ENCODE measurements at regions not wholly inside any gene's neighbourhood (a gene's known extent, or its start where the extent isn't known, plus 50 kb on each side); places are given as distances from the start of the nearest gene placed in this dataset.

DNA sequence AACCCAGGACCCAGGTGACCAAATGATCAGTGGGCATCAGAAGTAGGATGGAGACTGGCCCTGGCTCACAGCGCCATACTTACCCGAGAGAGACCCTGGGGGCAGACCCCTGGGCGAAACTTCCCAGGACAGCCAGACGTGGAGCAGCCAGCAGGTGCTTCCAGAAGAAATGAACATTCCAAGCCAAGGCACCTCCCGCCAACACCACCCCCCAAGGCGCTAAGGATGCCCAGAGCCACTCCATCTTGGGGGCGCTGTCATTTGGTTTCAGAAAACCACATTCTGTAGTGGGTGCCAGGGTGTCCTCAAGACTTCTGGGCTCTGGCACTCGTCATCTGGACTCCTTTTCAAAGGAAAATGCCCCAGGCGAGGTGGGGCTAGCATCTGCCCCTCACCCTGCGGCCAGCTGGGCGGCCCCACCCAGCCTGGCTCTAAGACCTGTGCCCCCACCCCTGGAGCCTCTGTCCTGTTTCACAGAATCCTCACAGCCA lies 98.8 kb downstream of the RIPK4 start (continued):
- TF ChIP-seq, protein P1, sequence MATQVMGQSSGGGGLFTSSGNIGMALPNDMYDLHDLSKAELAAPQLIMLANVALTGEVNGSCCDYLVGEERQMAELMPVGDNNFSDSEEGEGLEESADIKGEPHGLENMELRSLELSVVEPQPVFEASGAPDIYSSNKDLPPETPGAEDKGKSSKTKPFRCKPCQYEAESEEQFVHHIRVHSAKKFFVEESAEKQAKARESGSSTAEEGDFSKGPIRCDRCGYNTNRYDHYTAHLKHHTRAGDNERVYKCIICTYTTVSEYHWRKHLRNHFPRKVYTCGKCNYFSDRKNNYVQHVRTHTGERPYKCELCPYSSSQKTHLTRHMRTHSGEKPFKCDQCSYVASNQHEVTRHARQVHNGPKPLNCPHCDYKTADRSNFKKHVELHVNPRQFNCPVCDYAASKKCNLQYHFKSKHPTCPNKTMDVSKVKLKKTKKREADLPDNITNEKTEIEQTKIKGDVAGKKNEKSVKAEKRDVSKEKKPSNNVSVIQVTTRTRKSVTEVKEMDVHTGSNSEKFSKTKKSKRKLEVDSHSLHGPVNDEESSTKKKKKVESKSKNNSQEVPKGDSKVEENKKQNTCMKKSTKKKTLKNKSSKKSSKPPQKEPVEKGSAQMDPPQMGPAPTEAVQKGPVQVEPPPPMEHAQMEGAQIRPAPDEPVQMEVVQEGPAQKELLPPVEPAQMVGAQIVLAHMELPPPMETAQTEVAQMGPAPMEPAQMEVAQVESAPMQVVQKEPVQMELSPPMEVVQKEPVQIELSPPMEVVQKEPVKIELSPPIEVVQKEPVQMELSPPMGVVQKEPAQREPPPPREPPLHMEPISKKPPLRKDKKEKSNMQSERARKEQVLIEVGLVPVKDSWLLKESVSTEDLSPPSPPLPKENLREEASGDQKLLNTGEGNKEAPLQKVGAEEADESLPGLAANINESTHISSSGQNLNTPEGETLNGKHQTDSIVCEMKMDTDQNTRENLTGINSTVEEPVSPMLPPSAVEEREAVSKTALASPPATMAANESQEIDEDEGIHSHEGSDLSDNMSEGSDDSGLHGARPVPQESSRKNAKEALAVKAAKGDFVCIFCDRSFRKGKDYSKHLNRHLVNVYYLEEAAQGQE (IDR thresholded peaks at IDR 0.05; ENCODE audit: low read depth, low read length) = no peak
- no peak for TF ChIP-seq NFIC (IDR thresholded peaks at IDR 0.05; ENCODE audit: borderline replicate concordance)

DNA sequence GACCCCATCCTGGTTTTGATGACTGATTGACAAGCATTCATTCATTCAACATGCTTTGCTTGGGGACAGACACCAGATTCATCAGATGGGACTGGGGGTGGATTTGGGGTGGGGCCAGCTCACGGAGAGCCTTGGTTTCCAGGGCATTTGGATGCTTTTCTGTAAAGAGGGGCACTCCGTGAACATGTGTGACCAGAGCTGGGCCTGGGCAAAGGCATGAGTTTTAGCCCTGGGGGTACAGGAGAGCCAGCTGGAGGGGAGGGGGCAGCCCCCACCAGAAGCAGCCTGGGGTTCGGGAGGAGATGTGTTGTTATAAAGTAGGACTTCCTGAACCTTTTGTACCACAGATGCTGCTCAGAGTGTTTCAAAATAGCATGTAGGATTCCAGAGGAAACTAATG lies 99.7 kb downstream of the RIPK4 start:
- TF ChIP-seq, protein P2, sequence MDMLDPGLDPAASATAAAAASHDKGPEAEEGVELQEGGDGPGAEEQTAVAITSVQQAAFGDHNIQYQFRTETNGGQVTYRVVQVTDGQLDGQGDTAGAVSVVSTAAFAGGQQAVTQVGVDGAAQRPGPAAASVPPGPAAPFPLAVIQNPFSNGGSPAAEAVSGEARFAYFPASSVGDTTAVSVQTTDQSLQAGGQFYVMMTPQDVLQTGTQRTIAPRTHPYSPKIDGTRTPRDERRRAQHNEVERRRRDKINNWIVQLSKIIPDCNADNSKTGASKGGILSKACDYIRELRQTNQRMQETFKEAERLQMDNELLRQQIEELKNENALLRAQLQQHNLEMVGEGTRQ (IDR thresholded peaks at IDR 0.05; ENCODE audit: borderline replicate concordance, low read depth, low read length) = no peak
- no peak for TF ChIP-seq TAF1 (IDR thresholded peaks at IDR 0.05; ENCODE audit: borderline replicate concordance, low read depth, low read length)
- no peak for TF ChIP-seq MXI1 (IDR thresholded peaks at IDR 0.05; ENCODE audit: low read depth, low read length)
- no peak for TF ChIP-seq FOXJ3 (CRISPR knock-in tag; IDR thresholded peaks at IDR 0.05)
- TF ChIP-seq RCOR1 (IDR thresholded peaks at IDR 0.05; ENCODE audit: low read length) = no peak
- TF ChIP-seq, protein P3, sequence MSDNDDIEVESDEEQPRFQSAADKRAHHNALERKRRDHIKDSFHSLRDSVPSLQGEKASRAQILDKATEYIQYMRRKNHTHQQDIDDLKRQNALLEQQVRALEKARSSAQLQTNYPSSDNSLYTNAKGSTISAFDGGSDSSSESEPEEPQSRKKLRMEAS (IDR thresholded peaks at IDR 0.05; ENCODE audit: low read depth) = no peak
- no peak for TF ChIP-seq POLR2AphosphoS5 (IDR thresholded peaks at IDR 0.05; ENCODE audit: low read depth, low read length)
- TF ChIP-seq, protein P4, sequence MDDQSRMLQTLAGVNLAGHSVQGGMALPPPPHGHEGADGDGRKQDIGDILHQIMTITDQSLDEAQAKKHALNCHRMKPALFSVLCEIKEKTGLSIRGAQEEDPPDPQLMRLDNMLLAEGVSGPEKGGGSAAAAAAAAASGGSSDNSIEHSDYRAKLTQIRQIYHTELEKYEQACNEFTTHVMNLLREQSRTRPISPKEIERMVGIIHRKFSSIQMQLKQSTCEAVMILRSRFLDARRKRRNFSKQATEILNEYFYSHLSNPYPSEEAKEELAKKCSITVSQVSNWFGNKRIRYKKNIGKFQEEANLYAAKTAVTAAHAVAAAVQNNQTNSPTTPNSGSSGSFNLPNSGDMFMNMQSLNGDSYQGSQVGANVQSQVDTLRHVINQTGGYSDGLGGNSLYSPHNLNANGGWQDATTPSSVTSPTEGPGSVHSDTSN (IDR thresholded peaks at IDR 0.05) = no peak
- TF ChIP-seq, protein P5, sequence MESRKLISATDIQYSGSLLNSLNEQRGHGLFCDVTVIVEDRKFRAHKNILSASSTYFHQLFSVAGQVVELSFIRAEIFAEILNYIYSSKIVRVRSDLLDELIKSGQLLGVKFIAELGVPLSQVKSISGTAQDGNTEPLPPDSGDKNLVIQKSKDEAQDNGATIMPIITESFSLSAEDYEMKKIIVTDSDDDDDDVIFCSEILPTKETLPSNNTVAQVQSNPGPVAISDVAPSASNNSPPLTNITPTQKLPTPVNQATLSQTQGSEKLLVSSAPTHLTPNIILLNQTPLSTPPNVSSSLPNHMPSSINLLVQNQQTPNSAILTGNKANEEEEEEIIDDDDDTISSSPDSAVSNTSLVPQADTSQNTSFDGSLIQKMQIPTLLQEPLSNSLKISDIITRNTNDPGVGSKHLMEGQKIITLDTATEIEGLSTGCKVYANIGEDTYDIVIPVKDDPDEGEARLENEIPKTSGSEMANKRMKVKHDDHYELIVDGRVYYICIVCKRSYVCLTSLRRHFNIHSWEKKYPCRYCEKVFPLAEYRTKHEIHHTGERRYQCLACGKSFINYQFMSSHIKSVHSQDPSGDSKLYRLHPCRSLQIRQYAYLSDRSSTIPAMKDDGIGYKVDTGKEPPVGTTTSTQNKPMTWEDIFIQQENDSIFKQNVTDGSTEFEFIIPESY (IDR thresholded peaks at IDR 0.05; ENCODE audit: borderline replicate concordance, low read depth) = no peak
- no peak for TF ChIP-seq EP300 (IDR thresholded peaks at IDR 0.05; ENCODE audit: borderline replicate concordance in 1 of 2, low read depth in 1 of 2, low read length in 1 of 2)
- no peak for TF ChIP-seq YY1 (IDR thresholded peaks at IDR 0.05; ENCODE audit: low read depth)
- no peak for TF ChIP-seq GABPA (IDR thresholded peaks at IDR 0.05; ENCODE audit: low read depth)
- TF ChIP-seq FOSL2 (IDR thresholded peaks at IDR 0.05; ENCODE audit: borderline replicate concordance, low read depth) = no peak
- TF ChIP-seq FOXM1 (IDR thresholded peaks at IDR 0.05; ENCODE audit: low read depth) = no peak
- no peak for TF ChIP-seq EZH2phosphoT487 (IDR thresholded peaks at IDR 0.05; ENCODE audit: borderline replicate concordance, low read depth)
- TF ChIP-seq RXRA (IDR thresholded peaks at IDR 0.05; ENCODE audit: borderline replicate concordance, low read depth) = no peak
- TF ChIP-seq ELF1 (IDR thresholded peaks at IDR 0.05) = no peak
- TF ChIP-seq MEF2A (IDR thresholded peaks at IDR 0.05; ENCODE audit: borderline replicate concordance, low read depth) = no peak
- H3K36me3 ChIP-seq (replicated peaks in 1 of 2; ENCODE audit: control insufficient read depth in 1 of 2, insufficient read depth in 2 of 2, low read length in 1 of 2) = no peaks in the 10 kb centered on the region
- H3K9ac ChIP-seq = no peak overlapping the region
- no peak overlapping the region for H3K4me2 ChIP-seq
- no peaks in the 10 kb centered on the region for H3K27me3 ChIP-seq (ENCODE audit: insufficient read depth)
- H3K27ac ChIP-seq (ENCODE audit: low read depth in 2 of 2, low read length in 1 of 2) = no peak overlapping the region
- ChIA-PET POLR2A (no interaction called here), CTCF (interaction anchor here (1.2 kb wide), 1 partner anchor 111 kb away, joined by 3 read pairs; no protein-coding TSS in a partner anchor)
- H2AFZ ChIP-seq (ENCODE audit: low read depth) = no peak overlapping the region
- WGBS (ENCODE audit: low lambda C conversion rate) = 84% methylated on average over 3 of the region's 3 CpGs
- H3K4me3 ChIP-seq (ENCODE audit: low read depth in 2 of 2, low read length in 1 of 2) = no peak overlapping the region
- H3K79me2 ChIP-seq (ENCODE audit: insufficient read depth) = no peaks in the 10 kb centered on the region
- no peaks in the 10 kb centered on the region for H4K20me1 ChIP-seq (ENCODE audit: insufficient read depth)
- DNase-seq = no peak
- H3K9me2 ChIP-seq = no peaks in the 10 kb centered on the region
- H3K9me3 ChIP-seq = no peaks in the 10 kb centered on the region
- peaks cover 0 to 5% of the 10 kb centered on the region in 2 experiments; a peak in 1 of 4 replicates for H3K4me1 ChIP-seq (ENCODE audit: control insufficient read depth in 1 of 2, insufficient read depth in 2 of 2, low read depth in 1 of 2, low read length in 1 of 2)
- H3F3A ChIP-seq (replicated peaks; ENCODE audit: insufficient read depth) = no peaks in the 10 kb centered on the region

All from SK-N-SH (cell line).